GM10266 (cell line): ENCODE measurements at regions not wholly inside any gene's neighbourhood (a gene's known extent, or its start where the extent isn't known, plus 50 kb on each side); places are given as distances from the start of the nearest gene placed in this dataset.

Experiments
- DNase-seq: peaks from one replicate; pipeline ENCODE4 v3.0.0; 2012; ENCODE audit errors: extremely low spot score
- CTCF ChIP-seq: IDR thresholded peaks from 2 replicates; pipeline ENCODE4 v1.5.1; 2012; ENCODE audit warnings: mild to moderate bottlenecking, low read depth; ENCODE audit not compliant: control insufficient read depth, insufficient read depth; ENCODE audit errors: missing control alignments

GRCh38 chr5:93257616-93258015 is 323.4 kb downstream of the NR2F1-AS1 start:
- DNase-seq, result no peak
- no peak for TF ChIP-seq CTCF

- TF ChIP-seq CTCF, result no peak
- no peak for DNase-seq
Measured at GRCh38 chr5:93255796-93256195, 325.2 kb downstream of the NR2F1-AS1 start.

GRCh38 chr5:93252165-93252564 is 328.9 kb downstream of the NR2F1-AS1 start:
- no peak for TF ChIP-seq CTCF
- DNase-seq, result no peak

GRCh38 chr5:93251347-93251746 is 329.7 kb downstream of the NR2F1-AS1 start:
- no peak for DNase-seq
- TF ChIP-seq CTCF, result no peak

- no peak for TF ChIP-seq CTCF
- no peak for DNase-seq
Measured at GRCh38 chr5:93250424-93250823, 330.6 kb downstream of the NR2F1-AS1 start.

GRCh38 chr5:93249651-93250289 is 331.2 kb downstream of the NR2F1-AS1 start:
- no peak for TF ChIP-seq CTCF
- no peak for DNase-seq

- no peak for TF ChIP-seq CTCF
- no peak for DNase-seq
Measured at GRCh38 chr5:93247105-93247504, 333.9 kb downstream of the NR2F1-AS1 start.
